Lower leg skin (tissue), 3 donors: ENCODE measurements at regions not wholly inside any gene's neighbourhood (a gene's known extent, or its start where the extent isn't known, plus 50 kb on each side); places are given as distances from the start of the nearest gene placed in this dataset.

Experiments used
- CTCF ChIP-seq, 3 donors: fragments of 450-650 bp; IDR thresholded peaks; one replicate each; pipeline ENCODE4 v1.5.1; 2016; ENCODE audit warnings: antibody characterized with exemption in 3 of 3, mild to moderate bottlenecking in 3 of 3, moderate library complexity in 2 of 3
- POLR2A ChIP-seq, 2 donors: fragments of 450-650 bp; IDR thresholded peaks; one replicate each; pipeline ENCODE4 v1.6.1; 2016 to 2017; ENCODE audit warnings: antibody characterized with exemption in 2 of 2, mild to moderate bottlenecking in 1 of 2, moderate library complexity in 1 of 2

DNA sequence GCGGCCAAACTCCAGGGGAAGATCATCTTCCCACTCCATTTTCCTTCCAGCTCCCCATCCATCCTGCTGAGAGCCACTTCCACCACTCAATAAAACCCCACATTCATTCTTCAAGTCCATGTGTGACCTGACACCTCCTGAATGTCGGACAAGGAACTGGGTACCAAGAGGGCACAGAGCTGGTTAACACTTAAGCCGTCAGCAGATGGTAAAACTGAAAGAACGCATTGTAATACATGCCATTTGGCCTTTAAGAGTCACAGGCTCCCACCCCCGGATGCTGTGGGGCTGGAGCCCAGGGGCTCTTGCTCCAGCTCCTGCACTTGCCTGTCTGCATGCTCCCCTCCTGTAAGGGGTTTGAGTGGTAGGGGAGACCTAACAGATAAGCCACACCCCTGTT lies 753.9 kb downstream of the COL12A1 start:
- TF ChIP-seq POLR2A (IDR thresholded peaks at IDR 0.05): no peak
- TF ChIP-seq CTCF (IDR thresholded peaks at IDR 0.05): no peak
